Hepatocyte (in vitro differentiated cells): ENCODE measurements at regions not wholly inside any gene's neighbourhood (a gene's known extent, or its start where the extent isn't known, plus 50 kb on each side); places are given as distances from the start of the nearest gene placed in this dataset.

ENCODE experiments used
- DNase-seq: peaks from one replicate; pipeline ENCODE4 v3.0.0-alpha.2; 2016; ENCODE audit warnings: low spot score
- H2AFZ ChIP-seq: fragments of 200-600 bp; sonication (generic); 2 replicates; pipeline ENCODE4 v1.6.0; 2016; ENCODE audit warnings: antibody characterized with exemption, mild to moderate bottlenecking
- H3K27ac ChIP-seq: fragments of 200-600 bp; sonication (generic); 2 replicates; pipeline ENCODE4 v1.5.1; 2016; ENCODE audit warnings: mild to moderate bottlenecking
- H3K27me3 ChIP-seq: fragments of 200-600 bp; sonication (generic); 2 replicates; pipeline ENCODE4 v1.6.1; 2016
- H3K36me3 ChIP-seq: fragments of 200-600 bp; sonication (generic); replicated peaks from 2 replicates; pipeline ENCODE4 v1.5.1; 2016; ENCODE audit warnings: low read depth; ENCODE audit not compliant: insufficient read depth
- H3K4me1 ChIP-seq: fragments of 200-600 bp; sonication (generic); 2 replicates; pipeline ENCODE4 v1.5.1; 2016; ENCODE audit warnings: mild to moderate bottlenecking, moderate library complexity; ENCODE audit not compliant: insufficient read depth
- H3K4me2 ChIP-seq: fragments of 200-600 bp; sonication (generic); 2 replicates; pipeline ENCODE4 v1.6.0; 2016
- H3K4me3 ChIP-seq: fragments of 200-600 bp; sonication (generic); 2 replicates; pipeline ENCODE4 v1.5.1; 2016; ENCODE audit warnings: mild to moderate bottlenecking
- H3K79me2 ChIP-seq: fragments of 200-600 bp; sonication (generic); 2 replicates; pipeline ENCODE4 v1.6.0; 2017; ENCODE audit warnings: mild to moderate bottlenecking
- H3K9me2 ChIP-seq: fragments of 200-600 bp; sonication (generic); replicated peaks from 2 replicates; pipeline ENCODE4 v1.6.0; 2017; ENCODE audit warnings: mild to moderate bottlenecking; ENCODE audit not compliant: insufficient read depth
- H3K9me3 ChIP-seq: fragments of 200-600 bp; sonication (generic); 2 replicates; pipeline ENCODE4 v1.5.1; 2016; ENCODE audit warnings: low read depth, mild to moderate bottlenecking
- H4K20me1 ChIP-seq: fragments of 200-600 bp; sonication (generic); 2 replicates; pipeline ENCODE4 v1.6.0; 2016; ENCODE audit warnings: mild to moderate bottlenecking; ENCODE audit not compliant: insufficient read depth, poor library complexity, severe bottlenecking
- CTCF ChIP-seq: fragments of 200-600 bp; sonication (generic); IDR thresholded peaks from 2 replicates; pipeline ENCODE4 v1.5.1; 2016; ENCODE audit warnings: antibody characterized with exemption, mild to moderate bottlenecking; ENCODE audit not compliant: poor library complexity
- EZH2 ChIP-seq: fragments of 200-600 bp; sonication (generic); IDR thresholded peaks from 2 replicates; pipeline ENCODE4 v1.6.1; 2016; ENCODE audit warnings: antibody characterized with exemption, mild to moderate bottlenecking, borderline replicate concordance
- EZH2phosphoT487 ChIP-seq: fragments of 200-600 bp; sonication (generic); IDR thresholded peaks from one replicate; pipeline ENCODE4 v1.6.1; 2018; ENCODE audit warnings: antibody characterized with exemption, mild to moderate bottlenecking, low read depth, moderate library complexity; ENCODE audit not compliant: unreplicated experiment, severe bottlenecking
- WGBS: methylation state at CpG from one replicate; pipeline ENCODE4 v1.1.6; 2016; ENCODE audit warnings: low lambda C conversion rate; ENCODE audit errors: missing lambda C conversion rate; 5-methylcytosine and 5-hydroxymethylcytosine counted together

GRCh38 chr4:79016878-79017277 is 77.6 kb upstream of the PAQR3 start:
- Histone ChIP-seq H4K20me1 (no peaks in the 10 kb centered on the region), H3K36me3 (no peaks in the 10 kb centered on the region), H3K4me2 (no peak overlapping the region), H3K79me2 (no peaks in the 10 kb centered on the region), H3K9me2 (no peaks in the 10 kb centered on the region), H3K4me1 (no peaks in the 10 kb centered on the region), H2AFZ (no peak overlapping the region), H3K9me3 (no peaks in the 10 kb centered on the region), H3K27ac (no peak overlapping the region), H3K4me3 (no peak overlapping the region), H3K27me3 (no peaks in the 10 kb centered on the region)
- no peak for DNase-seq
- 92% methylated on average over 3 of the region's 3 CpGs for WGBS
- TF ChIP-seq EZH2phosphoT487 = no peak
- no peak for TF ChIP-seq EZH2
- no peak for TF ChIP-seq CTCF

GRCh38 chr4:79015411-79015810 is 76.2 kb upstream of the PAQR3 start:
- Histone ChIP-seq H3K4me1 (no peaks in the 10 kb centered on the region), H3K79me2 (no peaks in the 10 kb centered on the region), H2AFZ (no peak overlapping the region), H3K4me2 (no peak overlapping the region), H3K4me3 (no peak overlapping the region), H3K9me2 (no peaks in the 10 kb centered on the region), H3K9me3 (no peaks in the 10 kb centered on the region), H3K27me3 (no peaks in the 10 kb centered on the region), H4K20me1 (no peaks in the 10 kb centered on the region), H3K27ac (no peak overlapping the region), H3K36me3 (no peaks in the 10 kb centered on the region)
- DNase-seq = no peak
- TF ChIP-seq EZH2 (no peak), EZH2phosphoT487 (no peak), CTCF (no peak)
- WGBS = 94% methylated on average over 2 of the region's 2 CpGs

- WGBS = 79% methylated on average over 3 of the region's 3 CpGs
- H3K36me3 ChIP-seq = no peaks in the 10 kb centered on the region
- TF ChIP-seq EZH2phosphoT487 (no peak), CTCF (no peak), EZH2 (no peak)
- no peak overlapping the region for H3K27ac ChIP-seq
- DNase-seq = no peak
- no peaks in the 10 kb centered on the region for H3K9me2 ChIP-seq
- H3K4me2 ChIP-seq = no peak overlapping the region
- no peaks in the 10 kb centered on the region for H3K9me3 ChIP-seq
- no peak overlapping the region for H2AFZ ChIP-seq
- no peaks in the 10 kb centered on the region for H3K27me3 ChIP-seq
- H3K79me2 ChIP-seq = no peaks in the 10 kb centered on the region
- no peaks in the 10 kb centered on the region for H3K4me1 ChIP-seq
- H3K4me3 ChIP-seq = no peak overlapping the region
- no peaks in the 10 kb centered on the region for H4K20me1 ChIP-seq
These were observed 75.0 kb upstream of the PAQR3 start for GRCh38 chr4:79014230-79014629.

GRCh38 chr4:79013756-79014155 is 74.5 kb upstream of the PAQR3 start:
- Histone ChIP-seq H3K4me3 (no peak overlapping the region), H3K9me2 (no peaks in the 10 kb centered on the region), H3K4me2 (no peak overlapping the region), H2AFZ (no peak overlapping the region), H3K27ac (no peak overlapping the region), H4K20me1 (no peaks in the 10 kb centered on the region), H3K4me1 (no peaks in the 10 kb centered on the region), H3K27me3 (no peaks in the 10 kb centered on the region), H3K36me3 (no peaks in the 10 kb centered on the region), H3K9me3 (no peaks in the 10 kb centered on the region), H3K79me2 (no peaks in the 10 kb centered on the region)
- DNase-seq = no peak
- TF ChIP-seq EZH2phosphoT487 = no peak
- no peak for TF ChIP-seq CTCF
- TF ChIP-seq EZH2 = no peak
- WGBS = 82% methylated on average over 3 of the region's 3 CpGs
